GM20431 (cell line): ENCODE measurements at regions not wholly inside any gene's neighbourhood (a gene's known extent, or its start where the extent isn't known, plus 50 kb on each side); places are given as distances from the start of the nearest gene placed in this dataset.

Experiments
- in situ Hi-C: fragments of 300-500 bp; cut with MseI, MboI; formaldehyde crosslinking; loops from one replicate; pipeline ENCODE4 v1.15.0; 2020; ENCODE audit warnings: low sequenced_read_pairs; ENCODE audit not compliant: unreplicated experiment

GRCh38 chr22:35138521-35138920 lies 72.6 kb downstream of the ISX start:
- in situ Hi-C loops: no loop called here

- in situ Hi-C loops: loop anchor here (10.0 kb wide), 1 partner anchor 106 kb away; no protein-coding TSS in a partner anchor
Measured at GRCh38 chr22:35140879-35141745, 75.2 kb downstream of the ISX start.

GRCh38 chr22:35148381-35148780 lies 82.4 kb downstream of the ISX start:
- in situ Hi-C loops: loop anchor here (10.0 kb wide), 1 partner anchor 114 kb away; no protein-coding TSS in a partner anchor

- in situ Hi-C loops: loop anchor here (10.0 kb wide), 1 partner anchor 114 kb away; no protein-coding TSS in a partner anchor
Measured at GRCh38 chr22:35148866-35149548, 83.0 kb downstream of the ISX start.

GRCh38 chr22:35150183-35151107 lies 84.5 kb downstream of the ISX start:
- in situ Hi-C loops: loop anchor here (25.0 kb wide), 1 partner anchor 713 kb away; no protein-coding TSS in a partner anchor

GRCh38 chr22:35152316-35152715 lies 86.4 kb downstream of the ISX start:
- in situ Hi-C loops: loop anchor here (25.0 kb wide), 1 partner anchor 715 kb away; no protein-coding TSS in a partner anchor

- in situ Hi-C loops: loop anchor here (25.0 kb wide), 1 partner anchor 718 kb away; no protein-coding TSS in a partner anchor
Measured at GRCh38 chr22:35154937-35155387, 89.0 kb downstream of the ISX start.

GRCh38 chr22:35155403-35156025 lies 89.6 kb downstream of the ISX start:
- in situ Hi-C loops: loop anchor here (25.0 kb wide), 1 partner anchor 718 kb away; no protein-coding TSS in a partner anchor

GRCh38 chr22:35156945-35157344 lies 91.0 kb downstream of the ISX start:
- in situ Hi-C loops: loop anchor here (25.0 kb wide), 1 partner anchor 720 kb away; no protein-coding TSS in a partner anchor

GRCh38 chr22:35158336-35158735 lies 92.4 kb downstream of the ISX start:
- in situ Hi-C loops: loop anchor here (25.0 kb wide), 1 partner anchor 721 kb away; no protein-coding TSS in a partner anchor

GRCh38 chr22:35159343-35159742 lies 93.4 kb downstream of the ISX start:
- in situ Hi-C loops: loop anchor here (25.0 kb wide), 1 partner anchor 722 kb away; no protein-coding TSS in a partner anchor

GRCh38 chr22:35160268-35160667 lies 94.3 kb downstream of the ISX start:
- in situ Hi-C loops: loop anchor here (25.0 kb wide), 1 partner anchor 723 kb away; no protein-coding TSS in a partner anchor

- in situ Hi-C loops: loop anchor here (25.0 kb wide), 1 partner anchor 729 kb away; no protein-coding TSS in a partner anchor
Measured at GRCh38 chr22:35165896-35166295, 91.4 kb upstream of the HMGXB4 start.

GRCh38 chr22:35170716-35171697 lies 86.3 kb upstream of the HMGXB4 start:
- in situ Hi-C loops: loop anchor here (25.0 kb wide), 1 partner anchor 734 kb away; no protein-coding TSS in a partner anchor

- in situ Hi-C loops: loop anchor here (25.0 kb wide), 1 partner anchor 735 kb away; no protein-coding TSS in a partner anchor
Measured at GRCh38 chr22:35172442-35172841, 84.9 kb upstream of the HMGXB4 start.

GRCh38 chr22:35173655-35174054 lies 83.6 kb upstream of the HMGXB4 start:
- in situ Hi-C loops: loop anchor here (25.0 kb wide), 1 partner anchor 736 kb away; no protein-coding TSS in a partner anchor

GRCh38 chr22:35174401-35175038 lies 82.8 kb upstream of the HMGXB4 start:
- in situ Hi-C loops: loop anchor here (25.0 kb wide), 1 partner anchor 737 kb away; no protein-coding TSS in a partner anchor
